IPS-20b (cell line): ENCODE measurements at regions not wholly inside any gene's neighbourhood (a gene's known extent, or its start where the extent isn't known, plus 50 kb on each side); places are given as distances from the start of the nearest gene placed in this dataset.

Source experiments
- H3K27ac ChIP-seq: one replicate; pipeline ENCODE4 v1.5.1; 2013; ENCODE audit warnings: low read length
- H3K27me3 ChIP-seq: 2 replicates; pipeline ENCODE4 v1.6.1; 2013; ENCODE audit warnings: mild to moderate bottlenecking, low read length, inconsistent platforms; ENCODE audit not compliant: insufficient read depth
- H3K36me3 ChIP-seq: 2 replicates; pipeline ENCODE4 v1.6.1; 2013; ENCODE audit warnings: low read depth, mild to moderate bottlenecking, inconsistent platforms, low read length, moderate library complexity; ENCODE audit not compliant: insufficient read depth
- H3K4me1 ChIP-seq: 2 replicates; pipeline ENCODE4 v1.6.1; 2013; ENCODE audit warnings: mild to moderate bottlenecking, control low read depth, inconsistent platforms, low read length, moderate library complexity; ENCODE audit not compliant: insufficient read depth
- H3K4me3 ChIP-seq: 2 replicates; pipeline ENCODE4 v1.5.1; 2013; ENCODE audit warnings: mild to moderate bottlenecking, low read length, inconsistent platforms
- H3K9ac ChIP-seq: 2 replicates; pipeline ENCODE4 v1.6.1; 2013; ENCODE audit warnings: low read depth, mild to moderate bottlenecking, inconsistent platforms, low read length, moderate library complexity
- H3K9me3 ChIP-seq: 2 replicates; pipeline ENCODE4 v1.6.1; 2013; ENCODE audit warnings: mild to moderate bottlenecking, low read depth, low read length, inconsistent platforms; ENCODE audit not compliant: insufficient read depth

GRCh38 chr4:89595125-89595789, 241.7 kb downstream of the SNCA start:
- no peaks in the 10 kb centered on the region for H3K4me1 ChIP-seq
- no peak overlapping the region for H3K27ac ChIP-seq

DNA sequence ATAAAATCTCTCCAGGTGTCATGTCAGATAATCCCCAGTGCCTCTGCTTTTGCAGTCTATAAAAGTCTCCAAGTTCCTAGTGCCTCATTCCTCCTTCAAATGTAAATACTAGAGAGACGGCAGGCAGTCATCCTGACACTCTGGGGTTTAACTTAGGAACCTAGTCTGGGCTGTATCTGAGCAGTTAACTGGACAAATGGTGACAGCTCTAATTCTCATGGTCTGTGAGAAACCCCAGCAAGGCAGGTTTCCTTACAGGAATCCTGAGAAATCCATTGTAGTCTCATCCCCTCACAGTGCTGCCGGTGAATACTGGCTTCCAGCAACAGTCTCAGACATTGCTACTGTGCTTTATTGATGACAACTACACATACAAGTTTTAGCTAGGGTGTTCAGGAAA, 246.8 kb downstream of the SNCA start:
- H3K9ac ChIP-seq, result no peak overlapping the region
- H3K36me3 ChIP-seq, result no peaks in the 10 kb centered on the region
- H3K27me3 ChIP-seq, result peaks cover 44% of the 10 kb centered on the region
- H3K4me1 ChIP-seq, result no peaks in the 10 kb centered on the region
- H3K4me3 ChIP-seq, result no peak overlapping the region
- no peaks in the 10 kb centered on the region for H3K9me3 ChIP-seq
- no peak overlapping the region for H3K27ac ChIP-seq

More at GRCh38 chr4:89595125-89595789, 241.7 kb downstream of the SNCA start:
- Histone ChIP-seq H3K4me3 (no peak overlapping the region), H3K9me3 (no peaks in the 10 kb centered on the region), H3K27me3 (peaks cover 19% of the 10 kb centered on the region), H3K9ac (no peak overlapping the region), H3K36me3 (no peaks in the 10 kb centered on the region)

DNA sequence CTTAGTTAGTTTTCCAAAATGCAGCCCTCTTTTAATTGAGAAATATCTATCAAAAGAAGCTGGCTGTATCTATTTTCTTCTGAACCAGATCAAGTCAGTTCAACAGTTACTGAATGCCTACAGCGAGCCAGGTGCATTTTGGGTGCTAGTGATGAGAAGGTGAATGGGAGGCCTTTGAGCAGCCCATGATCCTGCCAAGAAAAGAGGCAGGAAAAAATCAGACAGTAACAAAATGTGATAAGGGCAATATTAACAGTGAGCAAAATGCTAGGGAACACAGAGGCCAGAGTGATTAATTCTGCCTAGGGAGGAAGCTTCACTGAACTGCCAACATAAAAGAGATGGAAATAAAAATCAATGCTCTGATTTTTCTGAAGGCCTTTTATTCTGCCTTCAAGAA, 248.5 kb downstream of the SNCA start:
- H3K27me3 ChIP-seq, result peaks cover 44% of the 10 kb centered on the region

DNA sequence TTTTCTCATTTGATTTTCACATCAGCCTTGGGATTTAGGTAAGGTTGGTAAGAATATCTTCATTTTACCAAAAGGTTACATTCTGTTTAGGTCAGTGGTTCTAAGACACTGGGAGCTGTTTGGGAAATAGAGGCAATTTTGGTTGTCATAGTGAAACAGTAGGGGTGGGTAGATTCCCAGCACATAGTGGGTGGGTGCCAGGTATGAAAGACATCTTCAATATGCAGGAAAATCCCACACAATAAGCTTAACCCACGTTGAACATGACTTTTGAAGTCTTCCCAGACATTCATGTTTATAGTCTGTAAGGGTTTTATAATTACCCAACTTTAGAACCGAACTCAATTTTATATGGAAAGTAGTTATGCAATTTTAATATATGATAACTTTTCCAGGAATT, 249.6 kb downstream of the SNCA start:
- Histone ChIP-seq H3K4me1 (no peaks in the 10 kb centered on the region), H3K27ac (no peak overlapping the region), H3K9ac (no peak overlapping the region), H3K36me3 (no peaks in the 10 kb centered on the region), H3K27me3 (peaks cover 44% of the 10 kb centered on the region), H3K4me3 (no peak overlapping the region), H3K9me3 (no peaks in the 10 kb centered on the region)

More for the DNA sequence above, 248.5 kb downstream of the SNCA start:
- Histone ChIP-seq H3K27ac (no peak overlapping the region), H3K4me1 (no peaks in the 10 kb centered on the region), H3K4me3 (no peak overlapping the region), H3K9me3 (no peaks in the 10 kb centered on the region), H3K36me3 (no peaks in the 10 kb centered on the region), H3K9ac (no peak overlapping the region)

DNA sequence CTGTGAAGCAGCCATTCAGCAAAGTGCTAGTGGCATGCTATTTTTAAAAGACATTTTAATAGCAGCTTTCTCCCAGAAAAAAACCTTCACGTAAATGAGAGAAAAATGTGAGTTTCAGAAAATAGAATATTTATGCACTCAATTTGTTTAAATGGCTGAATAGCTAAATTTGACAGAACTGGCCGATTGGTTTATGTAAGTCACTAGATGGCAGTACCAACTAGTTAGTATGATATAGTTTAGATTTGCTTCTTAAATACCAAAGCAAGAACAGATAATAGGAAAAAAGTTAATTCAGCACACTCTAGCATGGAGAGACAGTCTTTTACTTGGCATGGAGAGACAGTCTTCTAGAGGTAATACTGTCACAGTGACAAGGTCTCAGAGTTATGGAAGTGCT, 250.1 kb downstream of the SNCA start:
- Histone ChIP-seq H3K4me1 (no peaks in the 10 kb centered on the region), H3K27me3 (peaks cover 41% of the 10 kb centered on the region)

GRCh38 chr4:89586318-89586717, 250.6 kb downstream of the SNCA start:
- Histone ChIP-seq H3K27me3 (peaks cover 36% of the 10 kb centered on the region), H3K9ac (no peak overlapping the region), H3K36me3 (no peaks in the 10 kb centered on the region), H3K4me3 (no peak overlapping the region), H3K27ac (no peak overlapping the region), H3K9me3 (no peaks in the 10 kb centered on the region), H3K4me1 (no peaks in the 10 kb centered on the region)

More for the DNA sequence above, 250.1 kb downstream of the SNCA start:
- Histone ChIP-seq H3K9ac (no peak overlapping the region), H3K27ac (no peak overlapping the region), H3K4me3 (no peak overlapping the region), H3K9me3 (no peaks in the 10 kb centered on the region), H3K36me3 (no peaks in the 10 kb centered on the region)

- Histone ChIP-seq H3K27me3 (peaks cover 2% of the 10 kb centered on the region), H3K9me3 (no peaks in the 10 kb centered on the region)
These were observed 254.0 kb downstream of the SNCA start for GRCh38 chr4:89582756-89583505.

DNA sequence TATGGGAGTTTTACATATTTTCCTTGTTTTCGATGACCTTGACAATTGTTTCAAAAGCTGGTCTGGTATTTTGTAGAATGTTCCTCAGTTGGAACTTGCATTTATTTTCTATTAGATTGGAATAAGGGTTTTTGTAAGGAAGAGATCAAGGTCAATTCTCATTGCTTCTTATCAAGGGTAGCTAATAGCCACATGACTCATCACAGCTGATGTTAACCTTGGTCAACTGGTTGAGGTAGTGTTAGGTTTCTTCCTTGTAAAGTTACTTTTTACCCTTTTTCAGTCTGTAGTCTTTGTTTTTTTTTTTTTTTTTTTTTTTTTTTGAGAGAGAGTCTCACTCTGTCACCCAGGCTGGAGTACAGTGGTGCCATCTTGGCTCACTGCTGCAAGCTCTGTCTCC, 257.2 kb downstream of the SNCA start:
- Histone ChIP-seq H3K4me1 (no peaks in the 10 kb centered on the region), H3K27me3 (no peaks in the 10 kb centered on the region), H3K27ac (no peak overlapping the region), H3K4me3 (no peak overlapping the region), H3K9ac (no peak overlapping the region), H3K36me3 (no peaks in the 10 kb centered on the region), H3K9me3 (peaks cover 9% of the 10 kb centered on the region; the same call in 1 of the 2 replicates)

More at GRCh38 chr4:89582756-89583505, 254.0 kb downstream of the SNCA start:
- Histone ChIP-seq H3K9ac (no peak overlapping the region), H3K4me1 (no peaks in the 10 kb centered on the region), H3K27ac (no peak overlapping the region), H3K36me3 (no peaks in the 10 kb centered on the region), H3K4me3 (no peak overlapping the region)

- no peaks in the 10 kb centered on the region for H3K36me3 ChIP-seq
- no peak overlapping the region for H3K27ac ChIP-seq
- H3K9ac ChIP-seq, result no peak overlapping the region
- peaks cover 5% of the 10 kb centered on the region for H3K4me1 ChIP-seq
- no peak overlapping the region for H3K4me3 ChIP-seq
- peaks cover 9% of the 10 kb centered on the region; the same call in 1 of the 2 replicates for H3K9me3 ChIP-seq
- H3K27me3 ChIP-seq, result no peaks in the 10 kb centered on the region
These were observed 260.7 kb downstream of the SNCA start for GRCh38 chr4:89576246-89576645.

GRCh38 chr4:89575840-89576239, 261.1 kb downstream of the SNCA start:
- Histone ChIP-seq H3K4me1 (peaks cover 5% of the 10 kb centered on the region), H3K9ac (no peak overlapping the region), H3K4me3 (no peak overlapping the region), H3K27ac (no peak overlapping the region), H3K9me3 (peaks cover 9% of the 10 kb centered on the region; the same call in 1 of the 2 replicates), H3K36me3 (no peaks in the 10 kb centered on the region), H3K27me3 (no peaks in the 10 kb centered on the region)

DNA sequence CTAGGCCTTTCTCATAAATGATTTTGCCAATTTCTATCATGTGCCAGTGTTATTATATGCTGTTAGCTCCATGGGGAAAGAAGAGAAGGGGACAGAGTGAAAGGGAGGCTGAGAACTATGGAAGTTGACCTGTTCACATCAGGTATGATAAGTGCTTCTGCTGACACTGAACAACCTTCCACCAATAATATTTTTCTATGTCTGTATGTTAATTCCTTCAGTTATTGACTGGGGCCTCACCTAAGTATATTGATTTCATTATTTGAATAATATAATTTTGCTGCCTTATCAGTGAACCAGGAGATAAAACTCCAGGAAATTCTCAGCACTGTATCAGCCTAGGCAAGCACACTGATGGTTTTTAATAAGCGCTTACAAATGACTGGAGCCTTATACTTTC, 262.8 kb downstream of the SNCA start:
- no peak overlapping the region for H3K9ac ChIP-seq
- no peak overlapping the region for H3K27ac ChIP-seq
- H3K36me3 ChIP-seq, result no peaks in the 10 kb centered on the region
- no peaks in the 10 kb centered on the region for H3K27me3 ChIP-seq
- no peak overlapping the region for H3K4me3 ChIP-seq
- peaks cover 5% of the 10 kb centered on the region for H3K4me1 ChIP-seq
- peaks cover 9% of the 10 kb centered on the region; the same call in 1 of the 2 replicates for H3K9me3 ChIP-seq

- peaks cover 9% of the 10 kb centered on the region; the same call in 1 of the 2 replicates for H3K9me3 ChIP-seq
- H3K4me3 ChIP-seq, result no peak overlapping the region
- H3K9ac ChIP-seq, result no peak overlapping the region
- peaks cover 5% of the 10 kb centered on the region for H3K4me1 ChIP-seq
- H3K27me3 ChIP-seq, result no peaks in the 10 kb centered on the region
- no peaks in the 10 kb centered on the region for H3K36me3 ChIP-seq
- no peak overlapping the region for H3K27ac ChIP-seq
These were observed 263.3 kb downstream of the SNCA start for GRCh38 chr4:89573656-89574055.
